MM.1S (cell line): ENCODE measurements at regions not wholly inside any gene's neighbourhood (a gene's known extent, or its start where the extent isn't known, plus 50 kb on each side); places are given as distances from the start of the nearest gene placed in this dataset.

Experiments
- EZH2 ChIP-seq: fragments of 300-600 bp; sonication (generic); optimal IDR thresholded peaks from 2 replicates; pipeline ENCODE3; 2017; ENCODE audit warnings: low read depth, mild to moderate bottlenecking, antibody characterized with exemption, low read length, mixed read lengths
- EZH2phosphoT487 ChIP-seq: fragments of 300-600 bp; sonication (generic); IDR thresholded peaks from 2 replicates; pipeline ENCODE4 v1.6.1; 2018; ENCODE audit warnings: antibody characterized with exemption, low read length
- TF ChIP-seq, protein P1 (sequence below): fragments of 300-600 bp; sonication (generic); IDR thresholded peaks from 2 replicates; pipeline ENCODE4 v1.5.1; 2016; ENCODE audit warnings: antibody characterized with exemption, low read length, mixed read lengths

- TF ChIP-seq, protein P1, sequence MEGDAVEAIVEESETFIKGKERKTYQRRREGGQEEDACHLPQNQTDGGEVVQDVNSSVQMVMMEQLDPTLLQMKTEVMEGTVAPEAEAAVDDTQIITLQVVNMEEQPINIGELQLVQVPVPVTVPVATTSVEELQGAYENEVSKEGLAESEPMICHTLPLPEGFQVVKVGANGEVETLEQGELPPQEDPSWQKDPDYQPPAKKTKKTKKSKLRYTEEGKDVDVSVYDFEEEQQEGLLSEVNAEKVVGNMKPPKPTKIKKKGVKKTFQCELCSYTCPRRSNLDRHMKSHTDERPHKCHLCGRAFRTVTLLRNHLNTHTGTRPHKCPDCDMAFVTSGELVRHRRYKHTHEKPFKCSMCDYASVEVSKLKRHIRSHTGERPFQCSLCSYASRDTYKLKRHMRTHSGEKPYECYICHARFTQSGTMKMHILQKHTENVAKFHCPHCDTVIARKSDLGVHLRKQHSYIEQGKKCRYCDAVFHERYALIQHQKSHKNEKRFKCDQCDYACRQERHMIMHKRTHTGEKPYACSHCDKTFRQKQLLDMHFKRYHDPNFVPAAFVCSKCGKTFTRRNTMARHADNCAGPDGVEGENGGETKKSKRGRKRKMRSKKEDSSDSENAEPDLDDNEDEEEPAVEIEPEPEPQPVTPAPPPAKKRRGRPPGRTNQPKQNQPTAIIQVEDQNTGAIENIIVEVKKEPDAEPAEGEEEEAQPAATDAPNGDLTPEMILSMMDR, result no peak
- TF ChIP-seq EZH2phosphoT487 (no peak), EZH2 (no peak)
Measured at GRCh38 chr5:164312801-164313200, 807.4 kb downstream of the MAT2B start.
